NCI-H82 treated with DMSO at 0.1 percent for 48 hours (cell line): ENCODE measurements at regions not wholly inside any gene's neighbourhood (a gene's known extent, or its start where the extent isn't known, plus 50 kb on each side); places are given as distances from the start of the nearest gene placed in this dataset.
A peak's percentile ranks its signal among the peaks of the same experiment; 100 is the strongest.
"Not testable (repeated sequence)": the region's sequence is repeated elsewhere in the genome, so short reads cannot be mapped to it uniquely, and the experiment has no call there.

Source experiments
- DNase-seq: peaks from one replicate; lab custom pipeline; 2025; ENCODE audit not compliant: unreplicated experiment; lab: John Stamatoyannopoulos, UW

GRCh38 chr5:142542078-142542477 lies 143.8 kb downstream of the FGF1 start:
- no peak for DNase-seq

- peak; percentile 1 for DNase-seq
Measured at GRCh38 chr5:142540922-142541422, 144.9 kb downstream of the FGF1 start.

- DNase-seq = no peak
Measured at GRCh38 chr5:142539154-142539740, 146.6 kb downstream of the FGF1 start.

- no peak for DNase-seq
Measured at GRCh38 chr5:142537938-142538337, 148.0 kb downstream of the FGF1 start.

GRCh38 chr5:142532781-142533176 lies 153.1 kb downstream of the FGF1 start:
- DNase-seq = no peak

- DNase-seq = no peak
Measured at GRCh38 chr5:142531977-142532780, 153.7 kb downstream of the FGF1 start.

GRCh38 chr5:142530904-142531303 lies 155.0 kb downstream of the FGF1 start:
- DNase-seq = no peak

- no peak for DNase-seq
Measured at GRCh38 chr5:142529626-142530278, 156.1 kb downstream of the FGF1 start.

GRCh38 chr5:142527664-142528295 lies 158.1 kb downstream of the FGF1 start:
- no peak for DNase-seq

GRCh38 chr5:142527234-142527633 lies 158.7 kb downstream of the FGF1 start:
- no peak for DNase-seq

GRCh38 chr5:142522983-142523382 lies 162.9 kb downstream of the FGF1 start:
- no peak for DNase-seq

- no peak for DNase-seq
Measured at GRCh38 chr5:142521706-142522105, 164.2 kb downstream of the FGF1 start.

GRCh38 chr5:142520885-142521284 lies 165.0 kb downstream of the FGF1 start:
- DNase-seq = no peak

GRCh38 chr5:142519913-142520312 lies 166.0 kb downstream of the FGF1 start:
- not testable (repeated sequence) for DNase-seq

GRCh38 chr5:142517840-142518239 lies 168.1 kb downstream of the FGF1 start:
- DNase-seq = no peak

- no peak for DNase-seq
Measured at GRCh38 chr5:142516732-142517131, 169.2 kb downstream of the FGF1 start.

- DNase-seq = no peak
Measured at GRCh38 chr5:142515036-142515435, 170.9 kb downstream of the FGF1 start.

GRCh38 chr5:142514196-142514595 lies 171.7 kb downstream of the FGF1 start:
- DNase-seq = no peak

GRCh38 chr5:142512043-142513042 lies 173.5 kb downstream of the FGF1 start:
- no peak for DNase-seq

- DNase-seq = no peak
Measured at GRCh38 chr5:142511358-142511757, 174.5 kb downstream of the FGF1 start.
